CD8-positive, alpha-beta memory T cell (primary cell): ENCODE measurements at regions not wholly inside any gene's neighbourhood (a gene's known extent, or its start where the extent isn't known, plus 50 kb on each side); places are given as distances from the start of the nearest gene placed in this dataset.
"Not testable (repeated sequence)": the region's sequence is repeated elsewhere in the genome, so short reads cannot be mapped to it uniquely, and the experiment has no call there.

Experiments
- CTCF ChIA-PET: fragments of 350-600 bp; sonication (Branson Sonifier 250); formaldehyde crosslinking; loops from one replicate; lab custom pipeline; 2021; ENCODE audit warnings: antibody characterized with exemption; lab: Charles Lee
- POLR2A ChIA-PET: fragments of 350-600 bp; sonication (Branson Sonifier 250); formaldehyde crosslinking; loops from one replicate; lab custom pipeline; 2021; ENCODE audit warnings: antibody characterized with exemption; lab: Charles Lee
- DNase-seq, 5 donors: peaks; one replicate each; pipeline versions ENCODE4 v3.0.0 to v3.0.0-alpha.2; 2020 to 2022; ENCODE audit warnings: mixed read lengths in 1 of 5
- H3K27ac ChIP-seq: one replicate; pipeline ENCODE4 v1.7.0; 2013; ENCODE audit warnings: low read depth, mild to moderate bottlenecking, low read length, moderate library complexity
- H3K27me3 ChIP-seq: 2 replicates; pipeline ENCODE4 v1.7.0; 2013; ENCODE audit warnings: low read length, mild to moderate bottlenecking; ENCODE audit not compliant: insufficient read depth, poor library complexity, severe bottlenecking
- H3K36me3 ChIP-seq: 2 replicates; pipeline ENCODE4 v1.7.0; 2013; ENCODE audit warnings: mild to moderate bottlenecking, low read length, moderate library complexity; ENCODE audit not compliant: insufficient read depth
- H3K4me1 ChIP-seq: 2 replicates; pipeline ENCODE4 v1.7.0; 2013; ENCODE audit warnings: mild to moderate bottlenecking, low read length, moderate library complexity; ENCODE audit not compliant: insufficient read depth
- H3K4me3 ChIP-seq: 2 replicates; pipeline ENCODE4 v1.7.0; 2013; ENCODE audit warnings: mild to moderate bottlenecking, low read length
- H3K9me3 ChIP-seq: 2 replicates; pipeline ENCODE4 v1.7.0; 2013; ENCODE audit warnings: mild to moderate bottlenecking, low read length
- H3K27ac Mint-ChIP-seq, 8 donors: one replicate each; pipeline ENCODE4 v1.8.0; 2020 to 2021; ENCODE audit warnings: mixed read lengths in 8 of 8, mild to moderate bottlenecking in 6 of 8, inconsistent platforms in 3 of 8, moderate library complexity in 3 of 8
- H3K27me3 Mint-ChIP-seq, 2 donors: one replicate each; pipeline ENCODE4 v1.8.0; 2020 to 2021; ENCODE audit warnings: mixed read lengths in 2 of 2, mild to moderate bottlenecking in 1 of 2, moderate library complexity in 1 of 2
- H3K36me3 Mint-ChIP-seq, 3 donors: one replicate each; pipeline ENCODE4 v1.8.0; 2020 to 2021; ENCODE audit warnings: mixed read lengths in 3 of 3, inconsistent platforms in 1 of 3, mild to moderate bottlenecking in 1 of 3
- H3K4me1 Mint-ChIP-seq, 3 donors: one replicate each; pipeline ENCODE4 v1.8.0; 2020 to 2021; ENCODE audit warnings: mixed read lengths in 3 of 3, inconsistent platforms in 1 of 3, mild to moderate bottlenecking in 1 of 3
- H3K4me3 Mint-ChIP-seq, 7 donors: one replicate each; pipeline ENCODE4 v1.8.0; 2020 to 2021; ENCODE audit warnings: mixed read lengths in 7 of 7, mild to moderate bottlenecking in 6 of 7, moderate library complexity in 4 of 7, inconsistent platforms in 2 of 7
- H3K9me3 Mint-ChIP-seq, 5 donors: one replicate each; pipeline ENCODE4 v1.8.0; 2020 to 2022; ENCODE audit warnings: mixed read lengths in 5 of 5, mild to moderate bottlenecking in 3 of 5, moderate library complexity in 2 of 5, inconsistent platforms in 1 of 5

DNA sequence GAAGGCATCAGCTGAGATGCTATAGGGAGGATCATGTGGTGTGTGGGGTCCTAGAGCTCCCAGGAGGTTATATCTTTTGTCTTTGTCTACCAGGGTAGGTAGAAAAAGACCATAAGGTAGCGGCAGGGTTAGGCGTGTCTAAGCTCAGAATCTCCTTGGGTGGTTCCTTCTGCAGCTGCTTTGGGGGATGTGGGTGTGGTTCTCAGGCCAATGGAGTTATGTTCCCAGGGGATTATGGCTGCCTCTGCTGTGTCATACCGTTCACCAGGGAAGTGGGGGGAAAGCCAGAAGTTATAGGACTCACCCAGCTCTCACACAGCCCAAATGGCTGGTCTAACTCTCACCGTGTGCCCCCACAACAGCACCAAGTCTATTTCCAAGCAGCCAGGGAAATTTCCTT lies 107.4 kb upstream of the ADGRB3 start:
- Mint-ChIP-seq H3K9me3 (peaks cover 0 to 49% (median 5%) of the 10 kb centered on the region in 5 donors), H3K27ac (no peak overlapping the region), H3K36me3 (no peaks in the 10 kb centered on the region), H3K4me1 (no peaks in the 10 kb centered on the region), H3K27me3 (no peaks in the 10 kb centered on the region), H3K4me3 (no peak overlapping the region)
- Histone ChIP-seq H3K27ac (no peak overlapping the region), H3K4me3 (no peak overlapping the region), H3K36me3 (no peaks in the 10 kb centered on the region), H3K27me3 (no peaks in the 10 kb centered on the region), H3K9me3 (no peaks in the 10 kb centered on the region), H3K4me1 (no peaks in the 10 kb centered on the region)
- POLR2A ChIA-PET, result no interaction called here
- CTCF ChIA-PET, result no interaction called here
- DNase-seq, result no peak

DNA sequence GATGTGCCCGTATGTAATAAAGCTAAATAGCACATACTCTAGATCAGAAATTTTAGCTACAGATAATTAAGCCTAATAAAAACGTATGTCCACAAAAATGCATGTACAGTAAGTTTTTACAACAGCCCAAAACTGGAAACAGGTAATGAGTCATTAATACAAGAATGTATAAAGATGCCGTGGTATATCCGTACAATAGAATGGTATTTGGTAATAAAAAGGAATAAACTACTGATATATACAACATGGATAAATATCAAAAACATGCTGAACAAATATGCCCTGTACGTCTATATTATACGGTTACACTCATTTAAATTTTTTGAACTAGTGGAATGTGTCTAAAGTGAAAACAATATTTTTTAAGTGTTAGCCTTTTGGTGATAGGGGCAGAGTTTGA lies 128.2 kb upstream of the ADGRB3 start:
- Histone ChIP-seq H3K9me3 (no peaks in the 10 kb centered on the region), H3K27me3 (no peaks in the 10 kb centered on the region), H3K4me1 (no peaks in the 10 kb centered on the region), H3K36me3 (no peaks in the 10 kb centered on the region), H3K4me3 (no peak overlapping the region), H3K27ac (no peak overlapping the region)
- Mint-ChIP-seq H3K27ac (no peak overlapping the region), H3K36me3 (no peaks in the 10 kb centered on the region), H3K4me3 (no peak overlapping the region), H3K9me3 (peaks cover 0 to 42% (median 18%) of the 10 kb centered on the region in 5 donors), H3K4me1 (no peaks in the 10 kb centered on the region), H3K27me3 (no peaks in the 10 kb centered on the region)
- DNase-seq, result no peak
- POLR2A ChIA-PET, result no interaction called here
- CTCF ChIA-PET, result no interaction called here

- H3K27ac ChIP-seq, result no peak overlapping the region
- no peaks in the 10 kb centered on the region for H3K27me3 ChIP-seq
- Mint-ChIP-seq H3K9me3 (peaks cover 3 to 28% (median 14%) of the 10 kb centered on the region in 5 donors), H3K4me3 (no peak overlapping the region), H3K27ac (no peak overlapping the region), H3K27me3 (no peaks in the 10 kb centered on the region), H3K4me1 (no peaks in the 10 kb centered on the region), H3K36me3 (no peaks in the 10 kb centered on the region)
- DNase-seq, result no peak
- ChIA-PET POLR2A (no interaction called here), CTCF (no interaction called here)
- H3K9me3 ChIP-seq, result no peaks in the 10 kb centered on the region
- H3K4me1 ChIP-seq, result no peaks in the 10 kb centered on the region
- H3K36me3 ChIP-seq, result no peaks in the 10 kb centered on the region
- no peak overlapping the region for H3K4me3 ChIP-seq
Observed at GRCh38 chr6:68502946-68503345, 132.1 kb upstream of the ADGRB3 start.

GRCh38 chr6:68497927-68498326 lies 137.2 kb upstream of the ADGRB3 start:
- Histone ChIP-seq H3K9me3 (no peaks in the 10 kb centered on the region), H3K36me3 (no peaks in the 10 kb centered on the region), H3K27ac (no peak overlapping the region), H3K4me3 (no peak overlapping the region), H3K27me3 (no peaks in the 10 kb centered on the region), H3K4me1 (no peaks in the 10 kb centered on the region)
- H3K36me3 Mint-ChIP-seq, result no peaks in the 10 kb centered on the region
- H3K27me3 Mint-ChIP-seq, result no peaks in the 10 kb centered on the region
- H3K4me1 Mint-ChIP-seq, result no peaks in the 10 kb centered on the region
- no peak for DNase-seq
- H3K4me3 Mint-ChIP-seq, result no peak overlapping the region
- H3K9me3 Mint-ChIP-seq, result peaks cover 2 to 11% (median 5%) of the 10 kb centered on the region in 5 donors
- H3K27ac Mint-ChIP-seq, result no peak overlapping the region
- POLR2A ChIA-PET, result no interaction called here
- CTCF ChIA-PET, result no interaction called here

DNA sequence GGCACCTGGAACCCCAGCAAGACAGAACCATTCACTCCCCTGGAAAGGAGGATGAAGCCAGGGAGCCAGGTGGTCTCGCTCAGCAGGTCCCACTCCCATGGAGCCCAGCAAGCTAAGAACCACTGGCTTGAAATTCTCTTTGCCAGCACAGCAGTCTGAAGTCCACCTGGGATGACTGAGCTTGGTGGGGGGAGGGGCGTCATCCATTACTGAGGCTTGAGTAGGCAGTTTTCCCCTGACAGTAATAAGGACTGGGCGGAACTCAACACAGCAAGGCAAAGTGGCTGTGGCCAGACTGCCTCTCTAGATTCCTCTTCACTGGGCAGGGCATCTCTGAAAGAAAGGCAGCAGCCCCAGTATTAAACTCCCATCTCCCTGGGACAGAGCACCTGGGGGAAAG lies 140.2 kb upstream of the ADGRB3 start:
- CTCF ChIA-PET, POLR2A ChIA-PET, H3K4me1 ChIP-seq, H3K27ac Mint-ChIP-seq, H3K36me3 ChIP-seq, H3K36me3 Mint-ChIP-seq, H3K27me3 ChIP-seq, DNase-seq, H3K27ac ChIP-seq, H3K4me3 Mint-ChIP-seq, H3K27me3 Mint-ChIP-seq, H3K9me3 ChIP-seq, H3K4me1 Mint-ChIP-seq, H3K4me3 ChIP-seq: not testable (repeated sequence)
- peaks cover 1 to 26% (median 5%) of the 10 kb centered on the region in 5 donors for H3K9me3 Mint-ChIP-seq

DNA sequence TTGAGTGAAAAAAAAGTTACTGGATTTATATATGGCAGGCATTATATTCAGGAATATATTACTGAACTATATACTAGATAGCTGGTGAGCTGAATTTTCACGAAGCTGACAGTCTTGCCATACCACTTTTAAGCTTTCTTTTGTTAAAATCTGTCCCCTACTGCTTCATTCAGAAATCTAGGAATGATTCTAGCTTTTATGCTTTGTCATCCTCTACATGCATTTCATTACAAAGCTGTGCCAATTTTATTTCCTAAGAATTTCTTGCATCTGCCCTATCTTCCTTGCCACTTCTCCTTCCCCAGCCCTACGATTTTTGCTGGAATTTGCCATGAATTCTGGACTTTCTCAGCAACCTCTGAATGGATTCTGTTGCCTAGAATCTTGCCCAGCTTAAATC lies 158.5 kb upstream of the ADGRB3 start:
- Histone ChIP-seq H3K4me1 (no peaks in the 10 kb centered on the region), H3K36me3 (no peaks in the 10 kb centered on the region), H3K9me3 (no peaks in the 10 kb centered on the region), H3K27me3 (no peaks in the 10 kb centered on the region), H3K27ac (no peak overlapping the region), H3K4me3 (no peak overlapping the region)
- peaks cover 0 to 44% (median 8%) of the 10 kb centered on the region in 5 donors for H3K9me3 Mint-ChIP-seq
- no peaks in the 10 kb centered on the region for H3K36me3 Mint-ChIP-seq
- H3K4me1 Mint-ChIP-seq, result no peaks in the 10 kb centered on the region
- H3K27ac Mint-ChIP-seq, result no peak overlapping the region
- ChIA-PET POLR2A (no interaction called here), CTCF (no interaction called here)
- no peak overlapping the region for H3K4me3 Mint-ChIP-seq
- H3K27me3 Mint-ChIP-seq, result no peaks in the 10 kb centered on the region
- DNase-seq, result no peak

DNA sequence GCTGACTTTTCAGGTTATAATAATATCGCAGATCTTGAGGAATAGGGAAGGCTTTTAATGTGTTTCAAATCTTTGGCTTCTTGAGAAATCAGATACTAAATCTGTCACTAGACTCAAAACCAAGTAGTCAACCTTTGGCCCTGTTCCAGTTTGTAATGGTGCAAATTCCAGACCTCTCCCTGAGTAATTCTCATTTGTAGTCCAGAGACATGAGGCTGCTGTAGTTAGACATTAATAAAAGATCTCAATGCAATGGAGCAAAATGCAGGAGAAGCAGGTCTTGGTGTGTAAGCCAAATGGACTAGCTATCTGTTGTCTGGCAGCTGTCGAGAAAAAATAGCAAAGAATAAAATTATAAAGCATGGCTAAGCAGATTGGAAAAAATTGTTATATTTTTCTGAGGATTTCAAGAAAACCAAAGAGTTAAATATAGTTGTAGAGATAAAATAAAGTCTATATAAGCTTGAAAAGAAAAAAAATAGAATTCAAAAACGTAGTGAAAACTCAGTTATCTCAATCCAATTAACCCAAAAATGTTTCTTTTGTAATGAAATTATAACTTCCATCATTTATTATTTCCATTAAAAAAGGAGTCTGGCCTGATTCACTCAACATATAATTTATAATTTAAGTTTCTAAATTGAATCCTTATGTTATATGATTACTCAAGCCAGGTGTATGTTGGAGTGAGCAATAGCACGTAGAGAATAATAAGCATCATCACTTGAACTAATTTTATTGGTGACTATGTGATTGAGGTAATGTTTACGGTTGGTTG lies 161.5 kb upstream of the ADGRB3 start:
- Histone ChIP-seq H3K4me1 (no peaks in the 10 kb centered on the region), H3K9me3 (no peaks in the 10 kb centered on the region), H3K27ac (no peak overlapping the region), H3K4me3 (no peak overlapping the region), H3K36me3 (no peaks in the 10 kb centered on the region), H3K27me3 (no peaks in the 10 kb centered on the region)
- Mint-ChIP-seq H3K4me1 (no peaks in the 10 kb centered on the region), H3K36me3 (no peaks in the 10 kb centered on the region), H3K27me3 (no peaks in the 10 kb centered on the region), H3K4me3 (no peak overlapping the region), H3K27ac (no peak overlapping the region), H3K9me3 (peaks cover 0 to 29% (median 4%) of the 10 kb centered on the region in 5 donors)
- ChIA-PET POLR2A (no interaction called here), CTCF (no interaction called here)
- no peak for DNase-seq

DNA sequence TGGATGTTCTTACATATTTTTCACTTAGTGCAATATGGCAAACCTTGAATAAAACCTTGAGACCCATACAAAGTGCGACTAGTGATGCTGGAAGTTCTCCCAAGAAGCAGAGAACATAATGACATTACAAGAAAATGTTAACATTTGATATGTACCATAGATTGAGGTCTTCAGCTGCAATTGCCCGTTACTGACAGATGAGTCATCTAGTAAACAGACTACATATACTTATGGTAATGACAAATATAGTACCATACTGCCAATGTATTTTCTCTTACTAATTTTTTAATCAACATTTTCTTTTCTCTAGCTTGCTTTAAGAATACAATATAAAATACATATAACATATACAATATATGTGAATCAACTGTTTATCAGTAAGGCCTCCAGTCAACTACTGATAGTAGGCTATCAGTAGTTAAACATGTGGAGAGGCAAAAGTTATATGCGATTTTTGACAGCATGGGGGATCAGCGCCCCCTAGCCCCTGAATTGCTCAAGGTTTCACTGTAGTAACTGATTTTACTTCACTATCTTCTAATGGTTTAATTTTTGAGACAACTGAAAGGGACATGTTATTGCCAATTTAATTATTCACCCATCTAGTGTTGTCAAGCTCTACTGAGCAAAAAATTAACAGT lies 166.7 kb upstream of the ADGRB3 start:
- H3K27me3 Mint-ChIP-seq, result no peaks in the 10 kb centered on the region
- no peak overlapping the region for H3K27ac Mint-ChIP-seq
- DNase-seq, result no peak
- ChIA-PET CTCF (no interaction called here), POLR2A (no interaction called here)
- Histone ChIP-seq H3K4me3 (no peak overlapping the region), H3K27me3 (no peaks in the 10 kb centered on the region), H3K27ac (no peak overlapping the region), H3K9me3 (no peaks in the 10 kb centered on the region), H3K4me1 (no peaks in the 10 kb centered on the region), H3K36me3 (no peaks in the 10 kb centered on the region)
- H3K9me3 Mint-ChIP-seq, result peaks cover 2 to 15% (median 5%) of the 10 kb centered on the region in 5 donors
- no peaks in the 10 kb centered on the region for H3K36me3 Mint-ChIP-seq
- H3K4me3 Mint-ChIP-seq, result no peak overlapping the region
- no peaks in the 10 kb centered on the region for H3K4me1 Mint-ChIP-seq
